ENCODE measurements at regions not wholly inside any gene's neighbourhood (a gene's known extent, or its start where the extent isn't known, plus 50 kb on each side); places are given as distances from the start of the nearest gene placed in this dataset.

- no peak overlapping the region for H3K4me2 ChIP-seq (ENCODE audit: low read length)
- no peaks in the 10 kb centered on the region for H3K79me2 ChIP-seq (replicated peaks; ENCODE audit: insufficient read depth, low read length)
- H3F3A ChIP-seq (ENCODE audit: insufficient read depth, low read length, poor library complexity, severe bottlenecking): no peaks in the 10 kb centered on the region
- TF ChIP-seq REST (IDR thresholded peaks at IDR 0.05; ENCODE audit: borderline replicate concordance): no peak
- no peak for TF ChIP-seq TAF1 (IDR thresholded peaks at IDR 0.05; ENCODE audit: low read depth)
- TF ChIP-seq EP300 (conservative IDR thresholded peaks at IDR 0.05; ENCODE audit: poor library complexity, severe bottlenecking): no peak
- no peak overlapping the region for H2AFZ ChIP-seq (ENCODE audit: low read depth, low read length)
- H3K9me2 ChIP-seq (ENCODE audit: insufficient read depth, low read length): no peaks in the 10 kb centered on the region
- no peaks in the 10 kb centered on the region for H3K27me3 ChIP-seq (ENCODE audit: insufficient read depth, low read depth, low read length)
- H3K9me3 ChIP-seq (ENCODE audit: low read length): no peaks in the 10 kb centered on the region
- no peaks in the 10 kb centered on the region for H4K20me1 ChIP-seq (ENCODE audit: insufficient read depth)
- no peak overlapping the region for H3K9ac ChIP-seq (ENCODE audit: low read length)
- no peak overlapping the region for H3K27ac ChIP-seq (ENCODE audit: low read length)
- no peaks in the 10 kb centered on the region for H3K36me3 ChIP-seq (ENCODE audit: insufficient read depth, low read length)
- no peak overlapping the region for H3K4me3 ChIP-seq (ENCODE audit: low read length)
Measured at GRCh38 chr2:18922276-18922675, 332.9 kb upstream of the NT5C1B start.

GRCh38 chr2:18918280-18918679 lies 328.9 kb upstream of the NT5C1B start:
- no peak overlapping the region for H3K27ac ChIP-seq (ENCODE audit: low read length)
- H3K79me2 ChIP-seq (replicated peaks; ENCODE audit: insufficient read depth, low read length): no peaks in the 10 kb centered on the region
- no peak overlapping the region for H3K4me2 ChIP-seq (ENCODE audit: low read length)
- no peaks in the 10 kb centered on the region for H3F3A ChIP-seq (ENCODE audit: insufficient read depth, low read length, poor library complexity, severe bottlenecking)
- H3K9ac ChIP-seq (ENCODE audit: low read length): no peak overlapping the region
- H3K4me3 ChIP-seq (ENCODE audit: low read length): no peak overlapping the region
- no peaks in the 10 kb centered on the region for H4K20me1 ChIP-seq (ENCODE audit: insufficient read depth)
- H3K27me3 ChIP-seq (ENCODE audit: insufficient read depth, low read depth, low read length): no peaks in the 10 kb centered on the region
- no peak overlapping the region for H2AFZ ChIP-seq (ENCODE audit: low read depth, low read length)
- H3K9me2 ChIP-seq (ENCODE audit: insufficient read depth, low read length): no peaks in the 10 kb centered on the region
- TF ChIP-seq POLR2AphosphoS5 (IDR thresholded peaks at IDR 0.05) (no peak), EZH2 (IDR thresholded peaks at IDR 0.05; ENCODE audit: borderline replicate concordance, insufficient read depth, low read length, poor library complexity, severe bottlenecking) (no peak), EP300 (conservative IDR thresholded peaks at IDR 0.05; ENCODE audit: poor library complexity, severe bottlenecking) (no peak), RAD21 (conservative IDR thresholded peaks at IDR 0.05) (no peak), SMC3 (conservative IDR thresholded peaks at IDR 0.05; ENCODE audit: poor library complexity) (no peak), TAF1 (IDR thresholded peaks at IDR 0.05; ENCODE audit: low read depth) (no peak), MXI1 (conservative IDR thresholded peaks at IDR 0.05; ENCODE audit: poor library complexity, severe bottlenecking) (no peak), CTCF (IDR thresholded peaks at IDR 0.05; ENCODE audit: poor library complexity, severe bottlenecking) (no peak), REST (IDR thresholded peaks at IDR 0.05; ENCODE audit: borderline replicate concordance) (no peak)
- no peaks in the 10 kb centered on the region for H3K9me3 ChIP-seq (ENCODE audit: low read length)
- H3K36me3 ChIP-seq (ENCODE audit: insufficient read depth, low read length): no peaks in the 10 kb centered on the region

Measured in neural cell (in vitro differentiated cells).